HCT116 (cell line): ENCODE measurements at regions not wholly inside any gene's neighbourhood (a gene's known extent, or its start where the extent isn't known, plus 50 kb on each side); places are given as distances from the start of the nearest gene placed in this dataset.

Experiments
- ATAC-seq: fragments of 200-7000 bp; cut with Tn5 transposase; 2 replicates; pipeline ENCODE4 v1.9.1; 2020; ENCODE audit warnings: mild to moderate bottlenecking, moderate library complexity
- BruUV-seq: library from RNA; stranded (reverse); fragments of 400-500 nt; replicated peaks from 2 replicates; lab custom pipeline; 2021; lab: Mats Ljungman, UMichigan
- CTCF ChIA-PET: fragments of 300-600 bp; sonication (Branson Sonifier 250); formaldehyde crosslinking; loops from one replicate; lab custom pipeline; 2021; ENCODE audit warnings: antibody characterized with exemption; lab: Charles Lee
- POLR2A ChIA-PET: fragments of 300-600, 350-600 bp; sonication (Branson Sonifier 250); formaldehyde crosslinking; loops from one replicate; lab custom pipeline; 2021; ENCODE audit warnings: antibody characterized with exemption; lab: Charles Lee
- RAD21 ChIA-PET, 2 experiments: fragments of 300-600 bp; sonication (Branson Sonifier 250); formaldehyde crosslinking; loops; one replicate each; lab custom pipeline; 2023; ENCODE audit warnings: low total read pairs in 2 of 2; ENCODE audit not compliant: uncharacterized antibody in 2 of 2, unreplicated experiment in 2 of 2, low non-redundant PET in 1 of 2; lab: Charles Lee
- DNase-seq: peaks from one replicate; pipeline ENCODE4 v3.0.0-alpha.2; 2010; ENCODE audit warnings: low read depth, low spot score
- H2AFZ ChIP-seq: fragments of 200-600 bp; shearing (Covaris generic), sonication (generic); 2 replicates; pipeline ENCODE4 v1.6.1; 2017; ENCODE audit warnings: low read depth, mixed run types, mixed read lengths, antibody characterized with exemption, low read length; ENCODE audit not compliant: poor library complexity, severe bottlenecking
- H3K27ac ChIP-seq: 2 replicates; pipeline ENCODE4 v1.5.1; 2012; ENCODE audit warnings: low read depth, low read length
- H3K27me3 ChIP-seq: fragments of 200-600 bp; sonication (generic); 2 replicates; pipeline ENCODE4 v1.6.1; 2016; ENCODE audit warnings: mixed run types, low read length, mixed read lengths; ENCODE audit not compliant: insufficient read depth
- H3K36me3 ChIP-seq, 2 experiments: fragments of 200-500 bp in 1 of 2; fragments of 200-600 bp in 1 of 2; sonication (Bioruptor generic) in 1 of 2; sonication (generic) in 1 of 2; 2 replicates each; pipeline versions ENCODE4 v1.5.1 to v1.6.1; 2014 to 2016; ENCODE audit warnings: low read length in 2 of 2, inconsistent platforms in 1 of 2, mixed read lengths in 1 of 2, mixed run types in 1 of 2; ENCODE audit not compliant: insufficient read depth in 2 of 2, control insufficient read depth in 1 of 2
- H3K4me1 ChIP-seq, 2 experiments: fragments of 200-600 bp in 1 of 2; sonication (generic) in 1 of 2; 2 replicates each; pipeline versions ENCODE4 v1.5.1 to v1.6.1; 2012 to 2017; ENCODE audit warnings: low read length in 2 of 2, inconsistent platforms in 1 of 2, mild to moderate bottlenecking in 1 of 2, mixed read lengths in 1 of 2, mixed run types in 1 of 2, moderate library complexity in 1 of 2; ENCODE audit not compliant: insufficient read depth in 2 of 2, control insufficient read depth in 1 of 2
- H3K4me2 ChIP-seq: fragments of 200-600 bp; sonication (generic); 2 replicates; pipeline ENCODE4 v1.6.1; 2017; ENCODE audit warnings: mixed run types, low read length, mixed read lengths
- H3K4me3 ChIP-seq, 2 experiments: fragments of 200-600 bp in 1 of 2; sonication (generic) in 1 of 2; replicated peaks in 1 of 2; 2 replicates each; pipeline ENCODE4 v1.5.1; 2011 to 2016; ENCODE audit warnings: low read length in 2 of 2, control low read depth in 1 of 2, low read depth in 1 of 2, mild to moderate bottlenecking in 1 of 2, mixed read lengths in 1 of 2, mixed run types in 1 of 2
- H3K79me2 ChIP-seq: fragments of 200-600 bp; sonication (generic); 2 replicates; pipeline ENCODE4 v1.6.1; 2017; ENCODE audit warnings: mild to moderate bottlenecking, mixed run types, low read length, moderate library complexity, mixed read lengths; ENCODE audit not compliant: insufficient read depth
- H3K9ac ChIP-seq: fragments of 200-600 bp; sonication (generic); 2 replicates; pipeline ENCODE4 v1.6.1; 2016; ENCODE audit warnings: low read length, mixed read lengths
- H3K9me2 ChIP-seq: fragments of 200-600 bp; sonication (generic), shearing (Covaris generic); 2 replicates; pipeline ENCODE4 v1.6.1; 2017; ENCODE audit warnings: mixed run types, mild to moderate bottlenecking, moderate library complexity; ENCODE audit not compliant: insufficient read depth
- H3K9me3 ChIP-seq, 2 experiments: fragments of 200-500 bp in 1 of 2; fragments of 200-600 bp in 1 of 2; sonication (Bioruptor generic) in 1 of 2; sonication (generic) in 1 of 2; 2 replicates each; pipeline ENCODE4 v1.6.1; 2014 to 2017; ENCODE audit warnings: low read length in 2 of 2, mixed read lengths in 2 of 2, inconsistent platforms in 1 of 2, low read depth in 1 of 2, mild to moderate bottlenecking in 1 of 2, mixed run types in 1 of 2, moderate library complexity in 1 of 2; ENCODE audit not compliant: control insufficient read depth in 1 of 2, insufficient read depth in 1 of 2
- H4K20me1 ChIP-seq: fragments of 200-600 bp; sonication (generic), shearing (Covaris generic); 2 replicates; pipeline ENCODE4 v1.6.1; 2017; ENCODE audit warnings: mixed run types, mild to moderate bottlenecking, moderate library complexity; ENCODE audit not compliant: insufficient read depth
- ATF3 ChIP-seq: IDR thresholded peaks from 2 replicates; pipeline ENCODE4 v1.6.1; 2012
- CTCF ChIP-seq, 3 experiments: fragments of 200-600 bp in 1 of 3; sonication (generic) in 1 of 3; IDR thresholded peaks in 2 of 3; conservative IDR thresholded peaks in 1 of 3; 2 replicates each; pipeline ENCODE4 v1.5.1; 2012 to 2017; ENCODE audit warnings: low read depth in 2 of 3, low read length in 2 of 3, antibody characterized with exemption in 1 of 3, borderline replicate concordance in 1 of 3, control low read depth in 1 of 3, mild to moderate bottlenecking in 1 of 3, mixed read lengths in 1 of 3, mixed run types in 1 of 3, moderate library complexity in 1 of 3; ENCODE audit not compliant: insufficient read depth in 1 of 3
- POLR2AphosphoS5 ChIP-seq: IDR thresholded peaks from 2 replicates; pipeline ENCODE4 v1.6.1; 2011; ENCODE audit warnings: mild to moderate bottlenecking, low read depth, low read length, moderate library complexity
- RAD21 ChIP-seq: IDR thresholded peaks from 2 replicates; pipeline ENCODE4 v1.6.1; 2012; ENCODE audit warnings: low read depth, mild to moderate bottlenecking
- REST ChIP-seq: IDR thresholded peaks from 2 replicates; pipeline ENCODE4 v1.6.1; 2012; ENCODE audit warnings: low read depth
- intact Hi-C: fragments of 100-400 bp; cut with micrococcal nuclease; formaldehyde crosslinking; loops from 2 replicates; pipeline ENCODE4 v1.10.0; 2022

- TF ChIP-seq REST (no peak), RAD21 (no peak), ATF3 (no peak)
These were observed 285.3 kb downstream of the SMARCA1 start (continued) for GRCh38 chrX:129238011-129238410.

- DNase-seq (no peak), ATAC-seq (no peak)
- RAD21 ChIA-PET, result no interaction called here
- Histone ChIP-seq H4K20me1 (no peaks in the 10 kb centered on the region), H3K9me3 (no peaks in the 10 kb centered on the region), H3K9me2 (no peaks in the 10 kb centered on the region), H3K27ac (no peak overlapping the region), H3K36me3 (no peaks in the 10 kb centered on the region), H3K4me1 (no peaks in the 10 kb centered on the region), H3K27me3 (no peaks in the 10 kb centered on the region), H3K4me2 (no peak overlapping the region), H2AFZ (no peak overlapping the region), H3K9ac (no peak overlapping the region), H3K79me2 (no peaks in the 10 kb centered on the region), H3K4me3 (no peak overlapping the region)
- POLR2A ChIA-PET, result no interaction called here
- no TSS peak for BruUV-seq
- CTCF ChIA-PET, result no interaction called here
- TF ChIP-seq POLR2AphosphoS5 (no peak), CTCF (IDR thresholded peaks at IDR 0.05 in 2 of 3, conservative IDR thresholded peaks at IDR 0.05 in 1 of 3; ENCODE audit: borderline replicate concordance in 1 of 3, insufficient read depth in 1 of 3, low read depth in 2 of 3, low read length in 2 of 3) (0 out of 6 replicates have a peak, but pooled peaks of 1 of the 3 experiments have one; percentile 5)
- intact Hi-C loops, result no loop called here
These were observed 287.4 kb downstream of the SMARCA1 start for GRCh38 chrX:129235903-129236302.
